ENCODE measurements at regions not wholly inside any gene's neighbourhood (a gene's known extent, or its start where the extent isn't known, plus 50 kb on each side); places are given as distances from the start of the nearest gene placed in this dataset.

- TF ChIP-seq, protein P1, sequence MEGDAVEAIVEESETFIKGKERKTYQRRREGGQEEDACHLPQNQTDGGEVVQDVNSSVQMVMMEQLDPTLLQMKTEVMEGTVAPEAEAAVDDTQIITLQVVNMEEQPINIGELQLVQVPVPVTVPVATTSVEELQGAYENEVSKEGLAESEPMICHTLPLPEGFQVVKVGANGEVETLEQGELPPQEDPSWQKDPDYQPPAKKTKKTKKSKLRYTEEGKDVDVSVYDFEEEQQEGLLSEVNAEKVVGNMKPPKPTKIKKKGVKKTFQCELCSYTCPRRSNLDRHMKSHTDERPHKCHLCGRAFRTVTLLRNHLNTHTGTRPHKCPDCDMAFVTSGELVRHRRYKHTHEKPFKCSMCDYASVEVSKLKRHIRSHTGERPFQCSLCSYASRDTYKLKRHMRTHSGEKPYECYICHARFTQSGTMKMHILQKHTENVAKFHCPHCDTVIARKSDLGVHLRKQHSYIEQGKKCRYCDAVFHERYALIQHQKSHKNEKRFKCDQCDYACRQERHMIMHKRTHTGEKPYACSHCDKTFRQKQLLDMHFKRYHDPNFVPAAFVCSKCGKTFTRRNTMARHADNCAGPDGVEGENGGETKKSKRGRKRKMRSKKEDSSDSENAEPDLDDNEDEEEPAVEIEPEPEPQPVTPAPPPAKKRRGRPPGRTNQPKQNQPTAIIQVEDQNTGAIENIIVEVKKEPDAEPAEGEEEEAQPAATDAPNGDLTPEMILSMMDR (IDR thresholded peaks at IDR 0.05): no peak
- no peak for TF ChIP-seq POLR2AphosphoS5 (IDR thresholded peaks at IDR 0.05)
- TF ChIP-seq POLR2A (IDR thresholded peaks at IDR 0.05): no peak
Observed at GRCh38 chr4:100339870-100340269, 149.6 kb upstream of the DDIT4L start.

Data from sigmoid colon (tissue), 4 donors.